ENCODE measurements at regions not wholly inside any gene's neighbourhood (a gene's known extent, or its start where the extent isn't known, plus 50 kb on each side); places are given as distances from the start of the nearest gene placed in this dataset.

- TF ChIP-seq, protein P1, sequence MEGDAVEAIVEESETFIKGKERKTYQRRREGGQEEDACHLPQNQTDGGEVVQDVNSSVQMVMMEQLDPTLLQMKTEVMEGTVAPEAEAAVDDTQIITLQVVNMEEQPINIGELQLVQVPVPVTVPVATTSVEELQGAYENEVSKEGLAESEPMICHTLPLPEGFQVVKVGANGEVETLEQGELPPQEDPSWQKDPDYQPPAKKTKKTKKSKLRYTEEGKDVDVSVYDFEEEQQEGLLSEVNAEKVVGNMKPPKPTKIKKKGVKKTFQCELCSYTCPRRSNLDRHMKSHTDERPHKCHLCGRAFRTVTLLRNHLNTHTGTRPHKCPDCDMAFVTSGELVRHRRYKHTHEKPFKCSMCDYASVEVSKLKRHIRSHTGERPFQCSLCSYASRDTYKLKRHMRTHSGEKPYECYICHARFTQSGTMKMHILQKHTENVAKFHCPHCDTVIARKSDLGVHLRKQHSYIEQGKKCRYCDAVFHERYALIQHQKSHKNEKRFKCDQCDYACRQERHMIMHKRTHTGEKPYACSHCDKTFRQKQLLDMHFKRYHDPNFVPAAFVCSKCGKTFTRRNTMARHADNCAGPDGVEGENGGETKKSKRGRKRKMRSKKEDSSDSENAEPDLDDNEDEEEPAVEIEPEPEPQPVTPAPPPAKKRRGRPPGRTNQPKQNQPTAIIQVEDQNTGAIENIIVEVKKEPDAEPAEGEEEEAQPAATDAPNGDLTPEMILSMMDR (IDR thresholded peaks at IDR 0.05; ENCODE audit: low read depth, low read length, missing control alignments) = no peak
- H3K4me3 ChIP-seq (replicated peaks; ENCODE audit: low read depth, low read length) = no peak overlapping the region
- DNase-seq (ENCODE audit: extremely low read depth, low read depth) = no peak
These were observed 104.0 kb downstream of the ACAA2 start for GRCh38 chr18:49709347-49709690.

DNA sequence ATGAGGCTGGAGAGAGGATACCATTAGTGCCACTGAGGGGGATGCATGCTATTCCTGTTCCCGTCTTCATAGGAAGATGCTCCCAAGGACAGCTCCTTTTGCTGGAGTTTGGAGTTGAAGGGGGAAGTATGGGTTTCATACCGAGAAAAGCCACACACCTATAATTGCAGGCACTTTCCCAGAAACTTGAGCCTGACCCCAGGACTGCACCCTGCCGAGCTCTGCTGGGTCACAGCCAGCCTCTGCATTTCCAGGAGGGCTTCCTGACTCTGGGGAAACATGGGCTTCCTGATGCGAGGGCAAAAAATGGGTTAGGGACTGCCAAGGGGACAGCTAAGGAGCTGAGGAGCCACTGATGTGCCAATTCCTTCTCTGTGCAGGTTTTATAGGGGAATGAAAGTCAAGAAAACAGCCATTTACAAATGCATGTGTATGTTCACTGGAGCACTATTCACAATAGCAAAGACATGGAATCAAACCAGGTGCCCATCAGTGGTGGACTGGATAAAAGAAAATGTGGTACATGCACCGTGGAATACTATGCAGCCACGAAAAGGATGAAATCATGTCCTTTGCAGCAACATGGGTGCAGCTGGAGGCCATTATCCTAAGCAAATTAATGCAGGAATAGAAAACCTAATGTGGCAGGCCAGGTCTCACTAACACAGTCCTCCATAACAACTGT is 104.5 kb downstream of the ACAA2 start:
- TF ChIP-seq, protein P1 (IDR thresholded peaks at IDR 0.05; ENCODE audit: low read depth, low read length, missing control alignments) = no peak
- H3K4me3 ChIP-seq (replicated peaks; ENCODE audit: low read depth, low read length) = no peak overlapping the region
- no peak for DNase-seq (ENCODE audit: extremely low read depth, low read depth)

DNA sequence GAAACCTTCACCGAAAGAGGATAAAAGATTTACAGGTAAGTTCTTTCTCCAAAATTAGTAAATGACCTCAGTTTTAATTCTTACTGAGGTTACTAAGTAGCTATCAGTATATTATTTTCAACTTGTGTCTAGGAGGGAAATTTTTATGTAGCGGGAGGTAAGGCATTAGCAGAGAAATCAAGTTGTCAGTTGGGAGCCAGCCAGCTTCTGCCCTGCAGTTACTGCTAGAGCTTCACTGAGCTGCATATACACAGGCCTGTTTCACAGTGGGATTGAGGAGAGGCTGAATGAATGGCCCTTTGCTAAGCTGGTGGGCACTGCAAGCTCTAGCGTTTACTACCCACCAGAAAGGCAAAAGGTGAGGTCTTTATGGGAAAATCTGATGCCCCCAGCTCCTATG is 105.7 kb downstream of the ACAA2 start:
- TF ChIP-seq, protein P1 (IDR thresholded peaks at IDR 0.05; ENCODE audit: low read depth, low read length, missing control alignments) = no peak
- H3K4me3 ChIP-seq (replicated peaks; ENCODE audit: low read depth, low read length) = no peak overlapping the region
- no peak for DNase-seq (ENCODE audit: extremely low read depth, low read depth)

DNA sequence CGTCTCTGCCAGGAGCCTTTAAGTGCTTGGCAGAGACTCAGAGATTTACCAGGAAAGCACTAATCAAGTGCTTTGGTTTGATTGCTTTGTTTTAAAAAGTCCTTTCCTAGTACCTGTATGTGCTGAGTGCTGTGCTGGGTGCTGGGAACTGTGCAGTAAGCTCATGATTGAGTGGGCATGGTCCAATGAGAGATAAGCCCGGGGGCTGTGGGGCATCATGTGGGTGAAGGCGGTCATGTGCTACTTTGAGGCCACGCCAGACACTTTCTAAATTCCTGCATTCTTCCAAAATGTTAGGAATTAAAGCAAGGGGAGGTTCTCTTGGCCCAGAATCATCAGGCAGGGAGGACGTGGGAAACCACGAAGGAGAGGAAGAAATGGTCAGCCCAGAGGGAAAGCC is 109.0 kb downstream of the ACAA2 start:
- no peak overlapping the region for H3K4me3 ChIP-seq (replicated peaks; ENCODE audit: low read depth, low read length)
- DNase-seq (ENCODE audit: extremely low read depth, low read depth) = no peak
- TF ChIP-seq, protein P1 (IDR thresholded peaks at IDR 0.05; ENCODE audit: low read depth, low read length, missing control alignments) = no peak

- TF ChIP-seq, protein P1 (IDR thresholded peaks at IDR 0.05; ENCODE audit: low read depth, low read length, missing control alignments) = no peak
These were observed 112.1 kb downstream of the ACAA2 start for GRCh38 chr18:49701190-49701589.

DNA sequence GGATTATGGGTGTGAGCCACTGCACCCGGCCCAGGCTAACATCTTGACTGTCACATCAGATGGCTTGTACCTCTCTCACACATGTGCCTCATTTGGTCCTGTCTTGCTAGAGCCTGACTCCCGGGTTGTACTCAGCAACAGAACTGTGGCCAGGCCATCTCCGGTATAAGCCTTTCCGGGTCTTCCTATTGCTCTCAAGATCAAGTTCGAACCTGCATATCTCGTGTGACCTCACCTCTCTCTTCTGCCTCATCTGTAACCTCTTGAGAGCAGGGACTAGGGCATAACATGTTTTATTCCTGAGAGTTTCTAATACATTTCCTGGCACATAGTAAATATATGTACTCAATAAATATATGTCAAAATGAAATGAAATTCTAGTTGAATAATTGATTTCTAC is 114.0 kb downstream of the ACAA2 start:
- DNase-seq (ENCODE audit: extremely low read depth, low read depth) = no peak
- TF ChIP-seq, protein P1 (IDR thresholded peaks at IDR 0.05; ENCODE audit: low read depth, low read length, missing control alignments) = no peak
- H3K4me3 ChIP-seq (replicated peaks; ENCODE audit: low read depth, low read length) = no peak overlapping the region

More at GRCh38 chr18:49701190-49701589, 112.1 kb downstream of the ACAA2 start:
- no peak for DNase-seq (ENCODE audit: extremely low read depth, low read depth)
- no peak overlapping the region for H3K4me3 ChIP-seq (replicated peaks; ENCODE audit: low read depth, low read length)

- TF ChIP-seq, protein P1 (IDR thresholded peaks at IDR 0.05; ENCODE audit: low read depth, low read length, missing control alignments) = no peak
- DNase-seq (ENCODE audit: extremely low read depth, low read depth) = no peak
- H3K4me3 ChIP-seq (replicated peaks; ENCODE audit: low read depth, low read length) = no peak overlapping the region
These were observed 114.8 kb downstream of the ACAA2 start for GRCh38 chr18:49698525-49699025.

All from HFF-Myc (cell line).